ENCODE measurements at regions not wholly inside any gene's neighbourhood (a gene's known extent, or its start where the extent isn't known, plus 50 kb on each side); places are given as distances from the start of the nearest gene placed in this dataset.

DNA sequence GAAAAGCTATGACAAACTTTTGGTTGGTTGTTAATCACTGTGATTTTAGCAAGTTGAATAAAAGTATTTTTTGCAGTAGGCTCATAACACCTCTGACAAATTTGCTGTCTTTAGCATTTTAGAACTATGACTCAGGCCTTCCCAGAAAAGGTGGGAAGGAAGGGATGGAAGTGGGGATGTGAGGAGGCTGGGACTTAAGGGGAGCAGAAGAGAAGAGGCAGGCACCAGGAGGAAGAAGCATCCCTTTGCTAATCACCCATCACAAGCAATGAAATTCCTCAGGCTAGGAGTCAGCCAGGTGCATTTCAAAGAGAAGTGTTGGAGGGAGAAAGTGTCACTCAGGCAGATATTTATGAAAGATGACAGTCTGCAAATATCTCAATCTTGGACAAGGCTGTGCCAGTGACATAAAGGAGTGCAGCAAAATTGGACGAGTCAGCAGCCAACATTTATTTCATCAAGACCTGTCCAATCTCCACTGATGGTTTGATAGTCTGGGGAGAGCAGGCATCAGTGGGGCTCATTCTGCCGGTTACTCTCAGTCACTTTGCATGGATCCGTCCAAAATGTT lies 337.3 kb upstream of the ARRDC4 start:
- no peak for DNase-seq
- Histone ChIP-seq H3K4me1 (no peaks in the 10 kb centered on the region), H3K36me3 (no peaks in the 10 kb centered on the region), H3K9me3 (no peaks in the 10 kb centered on the region), H3K4me3 (no peak overlapping the region), H3K27ac (no peak overlapping the region), H3K27me3 (no peaks in the 10 kb centered on the region)
- WGBS, 4 donors = 57 to 83% (median 70%) methylated on average over 3 of the region's 3 CpGs
- intact Hi-C loops (cut with DNase I) = no loop called here
- ATAC-seq = no peak
- TF ChIP-seq POLR2A (IDR thresholded peaks at IDR 0.05) = no peak
- TF ChIP-seq, protein P1, sequence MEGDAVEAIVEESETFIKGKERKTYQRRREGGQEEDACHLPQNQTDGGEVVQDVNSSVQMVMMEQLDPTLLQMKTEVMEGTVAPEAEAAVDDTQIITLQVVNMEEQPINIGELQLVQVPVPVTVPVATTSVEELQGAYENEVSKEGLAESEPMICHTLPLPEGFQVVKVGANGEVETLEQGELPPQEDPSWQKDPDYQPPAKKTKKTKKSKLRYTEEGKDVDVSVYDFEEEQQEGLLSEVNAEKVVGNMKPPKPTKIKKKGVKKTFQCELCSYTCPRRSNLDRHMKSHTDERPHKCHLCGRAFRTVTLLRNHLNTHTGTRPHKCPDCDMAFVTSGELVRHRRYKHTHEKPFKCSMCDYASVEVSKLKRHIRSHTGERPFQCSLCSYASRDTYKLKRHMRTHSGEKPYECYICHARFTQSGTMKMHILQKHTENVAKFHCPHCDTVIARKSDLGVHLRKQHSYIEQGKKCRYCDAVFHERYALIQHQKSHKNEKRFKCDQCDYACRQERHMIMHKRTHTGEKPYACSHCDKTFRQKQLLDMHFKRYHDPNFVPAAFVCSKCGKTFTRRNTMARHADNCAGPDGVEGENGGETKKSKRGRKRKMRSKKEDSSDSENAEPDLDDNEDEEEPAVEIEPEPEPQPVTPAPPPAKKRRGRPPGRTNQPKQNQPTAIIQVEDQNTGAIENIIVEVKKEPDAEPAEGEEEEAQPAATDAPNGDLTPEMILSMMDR (IDR thresholded peaks at IDR 0.05) = no peak

DNA sequence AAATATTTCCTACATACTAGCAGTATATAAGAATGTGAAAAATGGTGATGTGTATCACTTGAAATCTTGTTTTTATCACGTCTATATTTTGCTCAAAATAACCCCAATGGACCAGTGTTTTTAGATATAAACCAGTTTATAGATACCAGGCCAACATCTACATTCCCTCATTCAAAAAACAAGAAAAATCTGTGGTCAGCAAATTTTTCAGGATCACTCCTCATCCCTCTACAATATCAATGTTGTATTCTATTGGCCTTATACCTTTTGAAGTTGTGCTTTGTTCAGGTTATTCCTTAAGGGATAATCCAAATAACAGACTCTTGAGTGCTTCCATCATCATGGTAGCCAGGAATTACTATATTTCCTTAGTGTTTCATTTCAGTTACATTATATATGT lies 332.9 kb upstream of the ARRDC4 start:
- H3K36me3 ChIP-seq = no peaks in the 10 kb centered on the region
- 28 to 53% (median 42%) methylated on average over 1 of the region's 1 CpG for WGBS, 4 donors
- intact Hi-C loops (cut with DNase I) = no loop called here
- DNase-seq (no peak), ATAC-seq (no peak)
- no peak for TF ChIP-seq POLR2A (IDR thresholded peaks at IDR 0.05)
- TF ChIP-seq, protein P1 (IDR thresholded peaks at IDR 0.05) = no peak
- H3K4me1 ChIP-seq = no peaks in the 10 kb centered on the region
- no peaks in the 10 kb centered on the region for H3K27me3 ChIP-seq
- no peak overlapping the region for H3K4me3 ChIP-seq
- no peaks in the 10 kb centered on the region for H3K9me3 ChIP-seq
- H3K27ac ChIP-seq = no peak overlapping the region

DNA sequence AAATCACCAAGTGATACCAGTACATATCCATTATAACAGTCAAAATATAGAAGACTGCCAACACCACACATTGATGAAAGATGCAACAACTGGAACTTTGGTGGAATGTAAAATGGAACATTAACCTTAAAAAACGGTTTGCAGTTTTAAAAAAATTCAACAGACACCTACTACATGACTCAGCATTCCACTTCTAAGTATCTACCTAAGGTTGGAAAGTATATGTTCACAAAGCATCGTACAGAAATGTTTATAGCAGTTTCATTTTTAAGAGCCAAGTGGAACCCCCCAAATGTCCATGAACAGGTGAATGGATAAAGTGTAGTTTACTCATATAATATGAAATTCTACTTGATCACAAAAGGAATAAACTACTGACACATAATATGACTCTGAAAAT lies 314.7 kb upstream of the ARRDC4 start:
- Histone ChIP-seq H3K9me3 (peaks cover 0 to 8% (median 0%) of the 10 kb centered on the region in 12 donors), H3K27me3 (no peaks in the 10 kb centered on the region), H3K4me1 (peaks cover 0 to 6% (median 0%) of the 10 kb centered on the region in 12 donors), H3K27ac (no peak overlapping the region), H3K36me3 (no peaks in the 10 kb centered on the region), H3K4me3 (no peak overlapping the region)
- intact Hi-C loops (cut with DNase I) = loop anchor here in 1 of 10 donors (5.0 kb wide), 1 partner anchor 47 kb away; no protein-coding TSS in a partner anchor
- 62 to 75% (median 69%) methylated on average over 2 of the region's 2 CpGs for WGBS, 4 donors
- no peak for TF ChIP-seq POLR2A (IDR thresholded peaks at IDR 0.05)
- TF ChIP-seq, protein P1 (IDR thresholded peaks at IDR 0.05) = no peak
- DNase-seq (no peak), ATAC-seq (no peak)

DNA sequence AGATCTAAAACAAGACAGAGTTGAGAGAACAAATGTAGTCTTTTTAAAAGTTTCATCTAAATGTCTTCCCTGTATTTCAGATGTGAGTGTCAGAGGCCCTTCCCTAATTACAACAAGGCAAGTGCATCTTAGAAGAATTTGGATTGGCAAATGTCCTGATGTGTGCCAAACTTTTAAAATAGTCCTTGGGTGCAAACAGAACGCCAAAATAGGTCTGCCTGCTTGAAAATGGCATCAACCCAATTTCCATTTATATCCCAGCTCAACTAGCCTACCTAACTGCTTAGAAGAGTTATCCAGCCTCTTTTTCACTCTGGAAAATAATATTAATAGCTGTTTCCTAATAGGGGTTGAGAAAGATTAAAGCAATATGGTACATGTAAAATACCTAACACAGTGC lies 311.8 kb upstream of the ARRDC4 start:
- H3K36me3 ChIP-seq = no peaks in the 10 kb centered on the region
- DNase-seq = no peak
- H3K27ac ChIP-seq = peak overlapping the region in 1 of 12 donors; percentile 69
- peak in 1 of 4 donors; percentile 31 for ATAC-seq
- no peak overlapping the region for H3K4me3 ChIP-seq
- 13 to 38% (median 32%) methylated on average over 1 of the region's 1 CpG for WGBS, 4 donors
- peaks cover 0 to 8% (median 0%) of the 10 kb centered on the region in 12 donors for H3K9me3 ChIP-seq
- intact Hi-C loops (cut with DNase I) = loop anchor here in 1 of 10 donors (5.0 kb wide), 1 partner anchor 44 kb away; no protein-coding TSS in a partner anchor
- TF ChIP-seq, protein P1 (IDR thresholded peaks at IDR 0.05) = no peak
- TF ChIP-seq POLR2A (IDR thresholded peaks at IDR 0.05) = no peak
- peaks cover 0 to 11% (median 3%) of the 10 kb centered on the region in 9 donors for H3K27me3 ChIP-seq
- H3K4me1 ChIP-seq = peaks cover 0 to 9% (median 0%) of the 10 kb centered on the region in 12 donors

All from heart left ventricle (tissue), 16 donors.